HEK293T (cell line): ENCODE measurements at regions not wholly inside any gene's neighbourhood (a gene's known extent, or its start where the extent isn't known, plus 50 kb on each side); places are given as distances from the start of the nearest gene placed in this dataset.

Source experiments
- ARNT ChIP-seq: fragments of 450-650 bp; IDR thresholded peaks from 2 replicates; pipeline ENCODE4 v1.6.1; 2017; ENCODE audit warnings: mild to moderate bottlenecking
- BHLHE40 ChIP-seq: fragments of 450-650 bp; IDR thresholded peaks from 2 replicates; pipeline ENCODE4 v1.6.1; 2016; ENCODE audit warnings: mild to moderate bottlenecking, moderate library complexity, borderline replicate concordance
- HDGF ChIP-seq: fragments of 450-650 bp; IDR thresholded peaks from 2 replicates; pipeline ENCODE4 v1.6.1; 2017; ENCODE audit warnings: antibody characterized with exemption, borderline replicate concordance
- L3MBTL2 ChIP-seq: fragments of 450-650 bp; conservative IDR thresholded peaks from 2 replicates; pipeline ENCODE4 v1.6.1; 2016; ENCODE audit warnings: mild to moderate bottlenecking

GRCh38 chr3:177290633-177291032, 93.4 kb upstream of the TBL1XR1 start:
- TF ChIP-seq HDGF = no peak
- TF ChIP-seq BHLHE40 = no peak
- TF ChIP-seq ARNT = no peak
- TF ChIP-seq L3MBTL2 = no peak
